Osteoblast (primary cell): ENCODE measurements at regions not wholly inside any gene's neighbourhood (a gene's known extent, or its start where the extent isn't known, plus 50 kb on each side); places are given as distances from the start of the nearest gene placed in this dataset.
A peak's percentile ranks its signal among the peaks of the same experiment; 100 is the strongest.

Experiments
- DNase-seq: peaks from one replicate; pipeline ENCODE4 v3.0.0; 2011; ENCODE audit warnings: low spot score, mixed read lengths; ENCODE audit not compliant: insufficient read length; ENCODE audit errors: missing footprints
- H2AFZ ChIP-seq: 2 replicates; pipeline ENCODE4 v1.6.0; 2011; ENCODE audit warnings: mild to moderate bottlenecking, low read length
- H3K27ac ChIP-seq: 2 replicates; pipeline ENCODE4 v1.5.1; 2011; ENCODE audit warnings: mild to moderate bottlenecking, low read depth, low read length, moderate library complexity
- H3K27me3 ChIP-seq: 2 replicates; pipeline ENCODE4 v1.6.0; 2012; ENCODE audit warnings: mild to moderate bottlenecking, control low read depth, inconsistent platforms, low read length, moderate library complexity; ENCODE audit not compliant: insufficient read depth
- H3K36me3 ChIP-seq: 2 replicates; pipeline ENCODE4 v1.5.1; 2011; ENCODE audit warnings: mild to moderate bottlenecking, low read length, control low read depth, moderate library complexity; ENCODE audit not compliant: insufficient read depth
- H3K4me1 ChIP-seq: 2 replicates; pipeline ENCODE4 v1.5.1; 2011; ENCODE audit warnings: mild to moderate bottlenecking, low read length, control low read depth, moderate library complexity; ENCODE audit not compliant: insufficient read depth
- H3K4me2 ChIP-seq: 2 replicates; pipeline ENCODE4 v1.6.0; 2011; ENCODE audit warnings: mild to moderate bottlenecking, low read length; ENCODE audit not compliant: insufficient read depth
- H3K4me3 ChIP-seq: fragments of 200-600 bp; sonication (generic); 3 replicates; pipeline ENCODE4 v1.5.1; 2012; ENCODE audit warnings: mild to moderate bottlenecking, low read length, inconsistent platforms; ENCODE audit not compliant: insufficient read depth
- H3K79me2 ChIP-seq: 2 replicates; pipeline ENCODE4 v1.6.0; 2012; ENCODE audit warnings: mild to moderate bottlenecking, low read length, control low read depth, inconsistent platforms; ENCODE audit not compliant: insufficient read depth
- H3K9me3 ChIP-seq: 2 replicates; pipeline ENCODE4 v1.5.1; 2011; ENCODE audit warnings: low read depth, low read length, control low read depth
- H4K20me1 ChIP-seq: 2 replicates; pipeline ENCODE4 v1.6.0; 2012; ENCODE audit warnings: mild to moderate bottlenecking, low read length, control low read depth; ENCODE audit not compliant: insufficient read depth
- CTCF ChIP-seq: IDR thresholded peaks from 2 replicates; pipeline ENCODE4 v1.5.1; 2011; ENCODE audit warnings: mild to moderate bottlenecking, low read depth, low read length, moderate library complexity; ENCODE audit errors: extremely low read depth

- TF ChIP-seq CTCF, result no peak
- Histone ChIP-seq H3K36me3 (no peaks in the 10 kb centered on the region), H3K79me2 (no peaks in the 10 kb centered on the region), H3K4me1 (peaks cover 5% of the 10 kb centered on the region), H3K4me3 (no peak overlapping the region), H2AFZ (no peak overlapping the region), H3K4me2 (no peak overlapping the region), H3K27me3 (no peaks in the 10 kb centered on the region), H3K9me3 (no peaks in the 10 kb centered on the region), H4K20me1 (no peaks in the 10 kb centered on the region), H3K27ac (no peak overlapping the region)
- no peak for DNase-seq
Observed at GRCh38 chr10:77710081-77710551, 72.5 kb upstream of the KCNMA1 start.

GRCh38 chr10:77707570-77707969 lies 70.0 kb upstream of the KCNMA1 start:
- Histone ChIP-seq H3K27me3 (no peaks in the 10 kb centered on the region), H3K4me2 (no peak overlapping the region), H3K79me2 (no peaks in the 10 kb centered on the region), H3K4me3 (no peak overlapping the region), H4K20me1 (no peaks in the 10 kb centered on the region), H3K4me1 (peaks cover 5% of the 10 kb centered on the region), H3K36me3 (no peaks in the 10 kb centered on the region), H3K9me3 (no peaks in the 10 kb centered on the region), H2AFZ (no peak overlapping the region), H3K27ac (no peak overlapping the region)
- TF ChIP-seq CTCF, result no peak
- DNase-seq, result no peak

- peak; percentile 87 for DNase-seq
- Histone ChIP-seq H4K20me1 (no peaks in the 10 kb centered on the region), H3K79me2 (no peaks in the 10 kb centered on the region), H3K27me3 (no peaks in the 10 kb centered on the region), H2AFZ (peak overlapping the region; percentile 36), H3K4me3 (no peak overlapping the region), H3K27ac (no peak overlapping the region), H3K4me2 (peak overlapping the region; percentile 43), H3K36me3 (no peaks in the 10 kb centered on the region), H3K4me1 (peaks cover 7% of the 10 kb centered on the region), H3K9me3 (no peaks in the 10 kb centered on the region)
- TF ChIP-seq CTCF, result no peak
Observed at GRCh38 chr10:77702166-77702565, 64.6 kb upstream of the KCNMA1 start.

- Histone ChIP-seq H3K27ac (no peak overlapping the region), H3K79me2 (no peaks in the 10 kb centered on the region), H3K4me1 (peaks cover 7% of the 10 kb centered on the region), H3K4me3 (no peak overlapping the region), H3K4me2 (no peak overlapping the region), H3K9me3 (no peaks in the 10 kb centered on the region), H4K20me1 (no peaks in the 10 kb centered on the region), H2AFZ (no peak overlapping the region), H3K36me3 (no peaks in the 10 kb centered on the region), H3K27me3 (no peaks in the 10 kb centered on the region)
- no peak for TF ChIP-seq CTCF
- DNase-seq, result no peak
Observed at GRCh38 chr10:77700086-77700485, 62.5 kb upstream of the KCNMA1 start.
